ENCODE measurements at regions not wholly inside any gene's neighbourhood (a gene's known extent, or its start where the extent isn't known, plus 50 kb on each side); places are given as distances from the start of the nearest gene placed in this dataset.

DNA sequence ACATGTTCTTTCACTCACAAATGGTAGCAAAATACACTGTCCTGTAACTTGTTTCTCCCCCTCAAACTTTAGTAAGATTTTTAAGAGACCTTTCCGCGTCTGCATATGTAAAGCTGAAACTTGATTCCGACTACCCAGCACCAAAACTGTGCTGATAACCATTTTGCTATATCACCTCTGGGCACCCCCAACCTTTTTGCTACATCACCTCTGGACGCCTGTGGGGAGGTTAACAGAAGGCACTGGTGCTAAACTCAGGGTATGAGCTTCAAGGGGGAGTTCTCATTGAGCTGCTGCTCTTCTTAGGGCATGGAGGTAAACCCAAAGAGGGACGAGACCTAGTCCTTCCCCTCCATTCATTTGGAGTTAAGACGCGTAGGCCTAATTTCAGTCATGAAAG is 67.6 kb upstream of the NFE2L3 start:
- TF ChIP-seq, protein P1, sequence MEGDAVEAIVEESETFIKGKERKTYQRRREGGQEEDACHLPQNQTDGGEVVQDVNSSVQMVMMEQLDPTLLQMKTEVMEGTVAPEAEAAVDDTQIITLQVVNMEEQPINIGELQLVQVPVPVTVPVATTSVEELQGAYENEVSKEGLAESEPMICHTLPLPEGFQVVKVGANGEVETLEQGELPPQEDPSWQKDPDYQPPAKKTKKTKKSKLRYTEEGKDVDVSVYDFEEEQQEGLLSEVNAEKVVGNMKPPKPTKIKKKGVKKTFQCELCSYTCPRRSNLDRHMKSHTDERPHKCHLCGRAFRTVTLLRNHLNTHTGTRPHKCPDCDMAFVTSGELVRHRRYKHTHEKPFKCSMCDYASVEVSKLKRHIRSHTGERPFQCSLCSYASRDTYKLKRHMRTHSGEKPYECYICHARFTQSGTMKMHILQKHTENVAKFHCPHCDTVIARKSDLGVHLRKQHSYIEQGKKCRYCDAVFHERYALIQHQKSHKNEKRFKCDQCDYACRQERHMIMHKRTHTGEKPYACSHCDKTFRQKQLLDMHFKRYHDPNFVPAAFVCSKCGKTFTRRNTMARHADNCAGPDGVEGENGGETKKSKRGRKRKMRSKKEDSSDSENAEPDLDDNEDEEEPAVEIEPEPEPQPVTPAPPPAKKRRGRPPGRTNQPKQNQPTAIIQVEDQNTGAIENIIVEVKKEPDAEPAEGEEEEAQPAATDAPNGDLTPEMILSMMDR (IDR thresholded peaks at IDR 0.05), result no peak
- TF ChIP-seq POLR2A (IDR thresholded peaks at IDR 0.05), result no peak
